ENCODE measurements at regions not wholly inside any gene's neighbourhood (a gene's known extent, or its start where the extent isn't known, plus 50 kb on each side); places are given as distances from the start of the nearest gene placed in this dataset.
A peak's percentile ranks its signal among the peaks of the same experiment; 100 is the strongest.

DNA sequence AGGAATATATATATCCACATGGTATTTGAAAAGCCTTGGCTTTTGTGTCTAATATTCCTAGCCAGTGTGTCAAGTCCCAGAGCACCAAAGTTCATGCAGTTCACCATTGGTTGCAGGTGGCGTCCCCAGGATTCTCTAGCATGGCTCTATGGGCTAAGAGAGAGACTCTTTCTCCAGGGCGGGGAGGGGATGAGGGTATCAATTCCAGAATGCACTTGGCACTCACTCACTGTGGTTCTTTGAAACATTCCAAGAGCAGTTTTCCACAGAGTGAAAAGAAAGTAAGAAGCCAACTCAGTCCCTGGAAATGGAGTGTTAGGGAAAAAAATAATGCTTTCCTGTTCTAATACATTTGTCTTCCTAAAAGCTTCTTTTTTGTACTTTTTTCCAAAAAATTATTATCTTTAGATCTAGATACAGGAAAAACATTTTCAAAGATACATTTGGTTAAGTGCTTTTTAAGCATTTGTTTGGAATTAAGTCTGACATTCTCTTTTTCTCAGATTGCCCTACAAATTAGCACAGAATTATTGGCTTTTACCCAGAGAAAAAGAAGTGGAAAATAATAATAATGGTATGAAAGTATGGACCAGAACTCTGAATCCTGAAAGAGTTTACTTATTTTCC, 239.9 kb downstream of the PAX3 start:
- DNase-seq (ENCODE audit: low spot score) = no peak

- no peak for DNase-seq (ENCODE audit: low spot score)
These were observed 241.3 kb downstream of the PAX3 start for GRCh38 chr2:222057347-222058073.

DNA sequence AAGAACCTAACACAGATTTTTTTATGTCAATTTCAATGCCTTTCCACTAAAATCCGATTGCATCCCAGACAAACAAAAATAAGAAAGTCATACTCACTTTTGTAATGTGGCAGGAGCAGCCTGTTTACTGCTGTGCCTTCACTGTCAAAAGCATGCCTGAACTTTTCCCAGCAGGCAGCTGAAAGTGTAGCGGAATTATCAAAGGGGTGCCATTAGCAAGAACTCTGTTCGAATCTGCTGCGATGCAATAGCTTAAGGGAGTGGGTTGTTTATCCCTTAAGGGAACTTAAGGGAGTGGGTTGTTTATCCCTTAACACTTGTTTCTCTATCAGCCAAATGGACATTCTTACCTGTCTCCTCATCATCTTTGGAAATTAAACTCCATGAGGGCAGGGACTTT, 243.5 kb downstream of the PAX3 start:
- DNase-seq (ENCODE audit: low spot score) = no peak

DNA sequence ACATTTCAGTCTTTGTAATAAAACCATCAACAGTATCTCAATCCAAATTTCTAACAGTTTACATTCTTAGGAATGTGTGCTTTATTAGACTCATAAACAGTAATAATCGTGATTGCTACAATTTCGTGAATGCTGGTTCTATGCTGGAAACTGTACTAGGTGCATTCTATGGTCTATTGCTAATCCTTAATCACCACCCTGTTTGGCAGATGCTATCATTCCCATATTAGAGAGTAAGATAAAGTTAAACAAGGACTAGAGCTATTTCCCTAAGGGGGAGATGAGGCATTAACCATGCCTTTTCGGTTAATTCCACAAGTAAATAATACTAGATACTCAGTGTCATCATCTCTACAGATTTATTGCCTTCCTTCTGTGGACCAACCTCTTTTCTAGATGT, 244.0 kb downstream of the PAX3 start:
- no peak for DNase-seq (ENCODE audit: low spot score)

DNA sequence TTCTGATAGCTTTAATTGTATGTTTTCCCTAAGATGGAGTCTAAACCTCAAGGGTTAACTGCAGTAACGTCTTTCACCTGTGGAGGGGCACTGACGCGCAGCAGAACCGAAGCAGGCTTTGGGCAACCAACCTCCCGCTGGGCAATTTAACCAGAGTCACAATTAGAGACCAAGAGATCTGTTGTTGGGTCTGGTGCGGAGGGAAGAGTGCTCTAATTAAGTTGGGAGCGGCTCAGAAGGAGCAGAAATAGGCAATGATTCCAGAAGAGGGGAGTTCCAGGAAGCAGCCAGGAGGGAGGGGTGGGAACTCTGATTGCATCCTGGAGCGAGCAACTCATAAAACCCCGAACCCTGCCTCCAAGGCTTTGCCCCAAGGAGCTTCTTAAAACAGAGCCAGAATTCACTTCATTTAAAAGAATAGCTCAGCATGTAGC, 245.8 kb downstream of the PAX3 start:
- DNase-seq (ENCODE audit: low spot score) = peak; percentile 17

DNA sequence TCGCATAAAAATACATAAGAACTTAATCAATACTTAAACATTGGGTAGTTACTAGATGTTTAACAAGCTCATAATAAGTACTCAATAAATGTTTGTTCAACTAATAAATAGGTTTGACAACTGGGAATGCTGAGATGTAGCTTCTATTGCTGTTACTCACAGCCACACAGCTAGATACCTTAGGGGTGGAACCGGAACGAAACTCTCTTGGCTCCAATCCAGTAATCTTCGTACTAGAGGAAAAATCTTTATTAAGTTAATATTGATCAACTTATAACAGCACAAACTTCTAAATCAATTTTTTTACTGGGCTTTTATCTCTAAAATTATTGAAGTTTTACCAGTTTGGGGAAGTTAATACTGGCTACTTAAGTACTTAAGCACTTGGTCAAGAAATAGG, 247.8 kb downstream of the PAX3 start:
- DNase-seq (ENCODE audit: low spot score) = no peak

GRCh38 chr2:222049946-222050345, 248.9 kb downstream of the PAX3 start:
- no peak for DNase-seq (ENCODE audit: low spot score)

DNA sequence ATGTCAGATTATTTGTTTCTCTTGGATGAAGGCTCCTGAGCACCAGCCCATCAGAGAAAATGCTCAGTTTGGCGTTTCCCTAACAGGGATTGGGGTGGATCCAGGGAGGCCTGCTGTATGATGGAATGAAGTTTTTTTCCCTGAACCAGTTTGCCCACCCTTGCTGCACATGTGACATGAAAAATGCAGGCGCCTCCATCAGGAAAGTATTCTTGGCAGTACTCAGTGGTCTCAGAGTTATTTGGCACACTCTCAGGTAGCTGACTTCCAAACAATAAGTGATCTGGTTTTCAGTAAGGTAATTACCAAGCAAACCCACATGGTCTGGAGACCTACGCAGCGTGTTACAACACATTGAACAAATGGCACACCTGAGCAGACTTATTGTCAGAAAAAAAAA, 254.9 kb downstream of the PAX3 start:
- no peak for DNase-seq (ENCODE audit: low spot score)

- DNase-seq (ENCODE audit: low spot score) = no peak
These were observed 256.1 kb downstream of the PAX3 start for GRCh38 chr2:222042666-222043065.

DNA sequence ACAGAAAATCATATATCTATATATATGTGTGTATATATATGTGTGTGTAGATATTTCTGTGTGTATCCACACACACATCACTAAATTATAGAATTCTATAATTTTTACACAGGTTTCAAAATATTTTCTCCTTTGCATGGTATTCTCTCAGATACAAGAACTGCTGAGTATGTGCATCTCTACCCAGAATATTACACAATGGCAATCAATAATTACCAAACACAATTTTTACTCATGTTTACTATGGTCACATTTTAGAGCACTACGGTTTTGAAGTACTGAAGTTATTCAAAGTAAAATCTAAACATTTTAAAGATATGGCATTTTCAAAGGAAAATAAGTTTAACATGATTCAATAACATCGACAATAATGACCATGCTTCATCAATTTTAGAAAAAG, 258.5 kb downstream of the PAX3 start:
- no peak for DNase-seq (ENCODE audit: low spot score)

DNA sequence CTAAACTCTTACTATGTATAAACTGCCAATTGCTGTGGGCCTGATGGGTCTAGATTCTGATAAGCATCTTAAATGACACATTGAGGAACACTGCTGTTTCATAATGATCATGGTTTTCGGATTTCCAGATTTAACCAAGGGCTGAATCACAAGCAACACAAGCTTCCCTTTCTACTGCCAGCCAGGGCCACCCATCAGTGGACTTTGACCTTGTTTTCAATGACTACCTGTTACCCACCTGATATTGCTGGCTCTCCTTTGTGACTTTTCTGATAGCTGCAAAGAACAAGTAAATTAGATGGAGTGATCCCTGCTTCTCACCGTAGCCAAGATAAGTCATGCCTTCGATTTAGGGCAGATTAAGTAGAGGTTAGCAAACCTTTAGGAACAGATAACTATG, 259.0 kb downstream of the PAX3 start:
- no peak for DNase-seq (ENCODE audit: low spot score)

- no peak for DNase-seq (ENCODE audit: low spot score)
These were observed 260.6 kb downstream of the PAX3 start for GRCh38 chr2:222038067-222038802.

DNA sequence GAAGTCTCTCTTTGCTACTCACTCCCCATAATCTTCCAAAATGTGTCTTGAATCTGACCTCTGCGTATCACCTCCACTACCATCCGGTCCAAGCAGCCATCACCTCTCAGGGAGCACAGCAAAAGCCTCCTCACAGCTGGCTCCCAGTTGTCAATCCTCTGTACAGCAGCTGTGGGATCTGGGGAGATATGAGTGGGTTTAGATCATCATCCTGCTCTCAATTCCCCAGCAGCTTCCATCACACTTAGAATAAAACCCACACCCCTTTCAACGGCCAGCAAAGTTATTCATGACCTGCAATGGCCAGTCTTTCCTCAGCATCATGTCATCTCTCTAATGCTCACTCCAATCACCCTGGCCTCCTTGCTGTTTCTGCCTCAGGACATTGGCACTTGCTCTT, 261.6 kb downstream of the PAX3 start:
- no peak for DNase-seq (ENCODE audit: low spot score)

- no peak for DNase-seq (ENCODE audit: low spot score)
These were observed 264.7 kb downstream of the PAX3 start for GRCh38 chr2:222034058-222034457.

DNA sequence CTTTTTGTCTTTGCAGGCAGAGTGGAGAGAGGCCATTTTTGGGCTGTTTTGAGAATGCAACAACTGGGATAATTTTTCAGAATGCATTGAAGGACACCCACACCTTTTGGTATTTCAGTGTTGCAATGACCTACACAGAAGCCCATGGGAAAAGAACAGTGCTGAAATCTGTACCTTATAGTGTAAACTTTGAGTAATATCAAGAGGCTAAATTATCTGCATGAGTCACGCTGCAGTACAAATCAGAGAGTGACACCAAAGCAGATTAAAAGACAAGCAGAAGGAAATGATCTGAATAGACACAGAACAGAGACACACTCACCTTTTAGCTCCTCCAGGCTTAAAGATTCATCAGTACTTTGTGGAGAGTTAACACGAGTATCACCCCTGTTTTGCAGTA, 265.3 kb downstream of the PAX3 start:
- no peak for DNase-seq (ENCODE audit: low spot score)

DNA sequence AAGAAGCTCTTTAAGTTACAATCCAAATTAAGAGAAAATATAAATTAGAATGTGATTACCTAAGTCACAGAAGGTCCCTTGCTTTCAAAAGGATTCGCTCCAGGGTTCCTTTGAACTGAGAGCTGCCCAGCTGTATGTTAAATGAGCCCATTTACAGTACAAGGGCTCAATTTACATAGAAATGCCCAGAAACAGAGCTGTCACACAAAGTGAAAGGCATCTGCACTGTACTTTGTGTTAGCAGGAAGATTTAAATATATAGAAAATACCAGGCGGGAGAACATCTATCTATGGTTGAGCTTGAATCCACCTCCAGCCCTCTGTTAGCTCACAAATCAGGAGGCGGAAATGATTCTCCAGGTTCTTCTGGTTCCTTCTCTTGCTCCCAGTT, 272.9 kb downstream of the PAX3 start:
- DNase-seq (ENCODE audit: low spot score) = no peak

- peak; percentile 46 for DNase-seq (ENCODE audit: low spot score)
These were observed 273.6 kb downstream of the PAX3 start for GRCh38 chr2:222024932-222025880.

DNA sequence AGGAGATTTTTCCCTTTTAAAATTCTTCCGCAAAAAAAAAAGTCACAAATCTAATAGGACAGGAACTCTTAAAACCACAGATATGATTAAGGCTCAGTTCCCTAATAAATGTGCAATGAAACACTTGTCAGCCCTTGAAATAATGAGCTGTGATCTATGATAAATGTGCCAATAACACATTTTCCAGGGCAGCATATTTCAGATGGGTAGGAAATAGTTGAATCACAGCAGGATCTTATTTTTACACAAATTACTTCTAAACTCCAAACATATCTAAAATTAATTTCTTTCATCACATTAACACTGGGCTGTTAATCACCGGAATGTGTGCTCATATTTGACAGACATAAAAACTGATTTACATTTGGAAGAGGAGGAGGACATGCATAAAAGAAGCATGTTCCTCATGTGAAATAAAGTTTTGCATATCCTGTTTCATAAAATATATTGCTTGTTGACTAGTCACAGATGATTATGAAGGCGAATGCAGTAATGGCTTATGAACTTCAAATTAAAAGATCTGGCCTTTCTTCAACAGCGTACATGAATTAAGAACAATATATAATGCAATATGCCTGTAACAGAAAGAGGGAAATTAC, 281.4 kb downstream of the PAX3 start:
- DNase-seq (ENCODE audit: low spot score) = no peak

DNA sequence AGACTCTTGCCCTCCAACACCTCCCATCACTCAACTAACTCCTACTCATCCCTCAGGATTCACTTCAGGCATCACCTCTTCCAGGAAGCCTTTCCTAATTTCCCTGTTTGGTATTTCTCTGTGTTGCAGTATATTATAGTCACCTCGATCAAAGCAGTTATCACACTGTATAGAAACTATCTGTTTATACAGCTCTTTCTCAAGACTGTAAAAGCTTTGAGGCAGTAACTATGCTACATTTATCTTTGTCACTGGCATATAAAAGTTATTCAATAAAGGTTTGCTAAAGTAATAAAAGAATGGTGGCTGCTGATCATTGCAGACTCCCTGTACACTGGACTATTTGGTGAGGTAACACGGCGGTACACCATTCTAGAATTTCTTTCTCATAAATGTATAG, 284.9 kb downstream of the PAX3 start:
- no peak for DNase-seq (ENCODE audit: low spot score)

- DNase-seq (ENCODE audit: low spot score) = no peak
These were observed 298.5 kb downstream of the PAX3 start for GRCh38 chr2:222000326-222000725.

- DNase-seq (ENCODE audit: low spot score) = no peak
These were observed 299.1 kb downstream of the PAX3 start for GRCh38 chr2:221999717-222000116.

Measured in SK-N-DZ (cell line).